Neural cell (in vitro differentiated cells): ENCODE measurements at regions not wholly inside any gene's neighbourhood (a gene's known extent, or its start where the extent isn't known, plus 50 kb on each side); places are given as distances from the start of the nearest gene placed in this dataset.

Experiments
- CTCF ChIP-seq: fragments of 450-650 bp; IDR thresholded peaks from 2 replicates; pipeline ENCODE4 v1.5.1; 2014; ENCODE audit warnings: antibody characterized with exemption, mild to moderate bottlenecking, moderate library complexity; ENCODE audit not compliant: poor library complexity, severe bottlenecking
- EP300 ChIP-seq: fragments of 450-650 bp; conservative IDR thresholded peaks from 2 replicates; pipeline ENCODE4 v1.6.1; 2014; ENCODE audit warnings: antibody characterized with exemption, mild to moderate bottlenecking, moderate library complexity; ENCODE audit not compliant: poor library complexity, severe bottlenecking
- POLR2AphosphoS5 ChIP-seq: IDR thresholded peaks from 2 replicates; pipeline ENCODE4 v1.6.1; 2012
- REST ChIP-seq: IDR thresholded peaks from 2 replicates; pipeline ENCODE4 v1.6.1; 2012; ENCODE audit warnings: borderline replicate concordance
- SMC3 ChIP-seq: fragments of 450-650 bp; conservative IDR thresholded peaks from 2 replicates; pipeline ENCODE4 v1.6.1; 2014; ENCODE audit warnings: antibody characterized with exemption, mild to moderate bottlenecking, moderate library complexity; ENCODE audit not compliant: poor library complexity
- TAF1 ChIP-seq: IDR thresholded peaks from 2 replicates; pipeline ENCODE4 v1.6.1; 2012; ENCODE audit warnings: low read depth

GRCh38 chr7:88399696-88400240 lies 93.1 kb upstream of the STEAP4 start:
- no peak for TF ChIP-seq CTCF
- TF ChIP-seq TAF1: no peak
- no peak for TF ChIP-seq REST
- TF ChIP-seq EP300: no peak
- no peak for TF ChIP-seq SMC3
- TF ChIP-seq POLR2AphosphoS5: no peak
